CD14-positive monocyte (primary cell): ENCODE measurements at regions not wholly inside any gene's neighbourhood (a gene's known extent, or its start where the extent isn't known, plus 50 kb on each side); places are given as distances from the start of the nearest gene placed in this dataset.

Experiments
- DNase-seq, 3 donors: peaks; one replicate each; pipeline ENCODE4 v3.0.0-alpha.2; 2011 to 2022
- H2AFZ ChIP-seq: 2 replicates; pipeline ENCODE4 v1.6.0; 2012; ENCODE audit warnings: mild to moderate bottlenecking, low read depth, low read length, inconsistent platforms; ENCODE audit not compliant: insufficient read depth, poor library complexity, severe bottlenecking
- H3K27ac ChIP-seq, 2 donors: 1 replicate in 1 of 2; 2 replicates in 1 of 2; pipeline ENCODE4 v1.5.1; 2012 to 2013; ENCODE audit warnings: low read length in 2 of 2, control low read depth in 1 of 2, inconsistent platforms in 1 of 2, low read depth in 1 of 2, mild to moderate bottlenecking in 1 of 2
- H3K27me3 ChIP-seq, 2 donors: one replicate each; pipeline versions ENCODE4 v1.6.0 to v1.6.1; 2011 to 2013; ENCODE audit warnings: low read length in 2 of 2; ENCODE audit not compliant: control insufficient read depth in 2 of 2, insufficient read depth in 2 of 2
- H3K36me3 ChIP-seq, 2 donors: replicated peaks in 1 of 2; 1 replicate in 1 of 2; 2 replicates in 1 of 2; pipeline versions ENCODE4 v1.5.1 to v1.6.1; 2012 to 2013; ENCODE audit warnings: low read length in 2 of 2, control low read depth in 1 of 2, inconsistent platforms in 1 of 2, mild to moderate bottlenecking in 1 of 2; ENCODE audit not compliant: insufficient read depth in 2 of 2, control insufficient read depth in 1 of 2
- H3K4me1 ChIP-seq, 2 donors: 1 replicate in 1 of 2; 2 replicates in 1 of 2; pipeline versions ENCODE4 v1.5.1 to v1.6.1; 2012 to 2013; ENCODE audit warnings: low read length in 2 of 2, control low read depth in 1 of 2, inconsistent platforms in 1 of 2, mild to moderate bottlenecking in 1 of 2, moderate library complexity in 1 of 2; ENCODE audit not compliant: insufficient read depth in 2 of 2, control insufficient read depth in 1 of 2
- H3K4me2 ChIP-seq: replicated peaks from 2 replicates; pipeline ENCODE3; 2012; ENCODE audit warnings: low read length, moderate library complexity, mild to moderate bottlenecking; ENCODE audit not compliant: poor library complexity, severe bottlenecking; ENCODE audit errors: extremely low read depth
- H3K4me3 ChIP-seq, 3 experiments: fragments of 200-600 bp in 1 of 3; sonication (generic) in 1 of 3; replicated peaks in 1 of 3; 1 replicate in 2 of 3; 2 replicates in 1 of 3; pipeline ENCODE4 v1.5.1; 2011 to 2013; ENCODE audit warnings: low read length in 3 of 3, mild to moderate bottlenecking in 3 of 3, control low read depth in 2 of 3, low read depth in 2 of 3, inconsistent platforms in 1 of 3, moderate library complexity in 1 of 3
- H3K79me2 ChIP-seq: 2 replicates; pipeline ENCODE4 v1.6.0; 2012; ENCODE audit warnings: mild to moderate bottlenecking, control low read depth, inconsistent platforms, low read length, moderate library complexity; ENCODE audit not compliant: insufficient read depth
- H3K9ac ChIP-seq: 2 replicates; pipeline ENCODE4 v1.6.0; 2017; ENCODE audit warnings: low read length, mild to moderate bottlenecking; ENCODE audit not compliant: insufficient read depth, poor library complexity, severe bottlenecking
- H3K9me3 ChIP-seq, 2 donors: replicated peaks in 1 of 2; 1 replicate in 1 of 2; 2 replicates in 1 of 2; pipeline versions ENCODE4 v1.5.1 to v1.6.1; 2012 to 2013; ENCODE audit warnings: low read length in 2 of 2, control low read depth in 1 of 2; ENCODE audit not compliant: control insufficient read depth in 1 of 2, insufficient read depth in 1 of 2
- H4K20me1 ChIP-seq: 2 replicates; pipeline ENCODE4 v1.6.0; 2012; ENCODE audit warnings: mild to moderate bottlenecking, low read length, control low read depth, moderate library complexity; ENCODE audit not compliant: insufficient read depth
- H3K27ac Mint-ChIP-seq, 7 donors: one replicate each; pipeline ENCODE4 v1.8.0; 2020; ENCODE audit warnings: mild to moderate bottlenecking in 7 of 7, mixed read lengths in 7 of 7, moderate library complexity in 6 of 7, inconsistent platforms in 2 of 7
- H3K27me3 Mint-ChIP-seq, 3 donors: one replicate each; pipeline ENCODE4 v1.8.0; 2021 to 2022; ENCODE audit warnings: low read depth in 3 of 3, mild to moderate bottlenecking in 3 of 3, mixed read lengths in 3 of 3, moderate library complexity in 3 of 3, inconsistent platforms in 1 of 3
- H3K36me3 Mint-ChIP-seq, 2 donors: one replicate each; pipeline ENCODE4 v1.8.0; 2020; ENCODE audit warnings: mixed read lengths in 2 of 2, inconsistent platforms in 1 of 2, mild to moderate bottlenecking in 1 of 2
- H3K4me1 Mint-ChIP-seq: one replicate; pipeline ENCODE4 v1.8.0; 2020; ENCODE audit warnings: mild to moderate bottlenecking, mixed read lengths
- H3K4me3 Mint-ChIP-seq, 2 donors: one replicate each; pipeline ENCODE4 v1.8.0; 2020; ENCODE audit warnings: mild to moderate bottlenecking in 2 of 2, mixed read lengths in 2 of 2, moderate library complexity in 1 of 2
- H3K9me3 Mint-ChIP-seq, 7 donors: one replicate each; pipeline ENCODE4 v1.8.0; 2020 to 2022; ENCODE audit warnings: mixed read lengths in 7 of 7, mild to moderate bottlenecking in 6 of 7, moderate library complexity in 6 of 7, inconsistent platforms in 2 of 7
- CTCF ChIP-seq: fragments of 200-600 bp; IDR thresholded peaks from one replicate; pipeline ENCODE4 v1.8.0; 2022; ENCODE audit warnings: antibody characterized with exemption, mild to moderate bottlenecking
- WGBS: methylation state at CpG from one replicate; pipeline ENCODE4 v1.1.5; 2013; ENCODE audit warnings: missing lambda C conversion rate; ENCODE audit not compliant: insufficient coverage; 5-methylcytosine and 5-hydroxymethylcytosine counted together
- intact Hi-C, 2 donors: fragments of 100-400 bp; cut with micrococcal nuclease; formaldehyde crosslinking; loops; one replicate each; pipeline versions ENCODE4 v1.15.0 to v1.15.1; 2023

- H3K4me1 Mint-ChIP-seq: no peaks in the 10 kb centered on the region
- H3K27ac ChIP-seq: no peak overlapping the region
- DNase-seq: no peak
- no peak overlapping the region for H3K4me3 Mint-ChIP-seq
- no peak overlapping the region for H3K4me2 ChIP-seq
- H4K20me1 ChIP-seq: no peaks in the 10 kb centered on the region
- no peaks in the 10 kb centered on the region for H3K4me1 ChIP-seq
- intact Hi-C loops: no loop called here
- no peaks in the 10 kb centered on the region for H3K9me3 ChIP-seq
- TF ChIP-seq CTCF: no peak
- H3K27me3 Mint-ChIP-seq: peaks cover 2 to 7% (median 5%) of the 10 kb centered on the region in 3 donors
- H2AFZ ChIP-seq: no peak overlapping the region
- WGBS: 100% methylated on average over 1 of the region's 3 CpGs
- H3K79me2 ChIP-seq: no peaks in the 10 kb centered on the region
- no peak overlapping the region for H3K27ac Mint-ChIP-seq
- peaks cover 0 to 2% (median 0%) of the 10 kb centered on the region in 7 donors for H3K9me3 Mint-ChIP-seq
- no peaks in the 10 kb centered on the region for H3K36me3 Mint-ChIP-seq
- no peak overlapping the region for H3K4me3 ChIP-seq
- H3K27me3 ChIP-seq: peaks cover 0 to 2% of the 10 kb centered on the region in 2 donors
- H3K9ac ChIP-seq: no peak overlapping the region
- H3K36me3 ChIP-seq: no peaks in the 10 kb centered on the region
Observed at GRCh38 chrX:39203427-39203826, 402.2 kb downstream of the MID1IP1 start.

GRCh38 chrX:39204353-39204752, 403.1 kb downstream of the MID1IP1 start:
- Histone ChIP-seq H2AFZ (no peak overlapping the region), H3K9me3 (no peaks in the 10 kb centered on the region), H3K9ac (no peak overlapping the region), H3K27me3 (peaks cover 0 to 2% of the 10 kb centered on the region in 2 donors), H3K4me3 (no peak overlapping the region), H3K27ac (no peak overlapping the region), H4K20me1 (no peaks in the 10 kb centered on the region), H3K4me2 (no peak overlapping the region), H3K4me1 (no peaks in the 10 kb centered on the region), H3K36me3 (no peaks in the 10 kb centered on the region), H3K79me2 (no peaks in the 10 kb centered on the region)
- no peak for DNase-seq
- Mint-ChIP-seq H3K4me3 (no peak overlapping the region), H3K9me3 (peaks cover 0 to 2% (median 0%) of the 10 kb centered on the region in 7 donors), H3K36me3 (no peaks in the 10 kb centered on the region), H3K27me3 (peaks cover 2 to 7% (median 5%) of the 10 kb centered on the region in 3 donors), H3K27ac (no peak overlapping the region), H3K4me1 (no peaks in the 10 kb centered on the region)
- intact Hi-C loops: no loop called here
- WGBS: no CpG with 5 or more reads among the region's 2 CpGs
- TF ChIP-seq CTCF: no peak
